ENCODE measurements at regions not wholly inside any gene's neighbourhood (a gene's known extent, or its start where the extent isn't known, plus 50 kb on each side); places are given as distances from the start of the nearest gene placed in this dataset.
"Not testable (repeated sequence)": the region's sequence is repeated elsewhere in the genome, so short reads cannot be mapped to it uniquely, and the experiment has no call there.

GRCh38 chr4:29680644-29681043 is 1039.5 kb upstream of the PCDH7 start:
- FAIRE-seq = no peak
- DNase-seq (ENCODE audit: insufficient read length, low spot score) = no peak

GRCh38 chr4:29704059-29704458 is 1016.1 kb upstream of the PCDH7 start:
- DNase-seq (ENCODE audit: insufficient read length, low spot score) (no peak), FAIRE-seq (no peak)

GRCh38 chr4:29708473-29708872 is 1011.7 kb upstream of the PCDH7 start:
- FAIRE-seq = no peak

DNA sequence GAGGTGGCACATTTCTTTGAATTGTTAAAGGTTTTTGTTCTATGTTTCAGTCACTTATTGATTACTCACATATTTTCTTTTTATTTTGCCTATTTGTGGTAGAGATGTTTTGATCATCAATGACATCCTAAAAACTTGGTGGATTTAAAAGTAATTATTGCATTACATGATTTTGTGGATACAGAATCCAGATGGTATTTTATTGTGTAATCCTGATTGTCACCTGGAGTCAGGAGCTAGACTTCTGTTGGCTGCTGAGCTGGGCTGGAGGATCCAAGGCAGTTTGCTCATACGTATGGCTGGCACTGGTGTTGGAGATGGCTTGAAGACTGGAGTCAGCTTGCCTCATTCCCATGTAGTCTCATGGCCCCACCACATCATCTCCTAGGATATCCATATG is 1009.6 kb upstream of the PCDH7 start:
- DNase-seq (ENCODE audit: insufficient read length, low spot score) (no peak), FAIRE-seq (no peak)

More at GRCh38 chr4:29708473-29708872, 1011.7 kb upstream of the PCDH7 start:
- peak; percentile 47 for DNase-seq (ENCODE audit: insufficient read length, low spot score)

GRCh38 chr4:29711226-29711625 is 1008.9 kb upstream of the PCDH7 start:
- DNase-seq (ENCODE audit: insufficient read length, low spot score) (peak; percentile 3), FAIRE-seq (no peak)

GRCh38 chr4:29717287-29718057 is 1002.7 kb upstream of the PCDH7 start:
- DNase-seq (ENCODE audit: insufficient read length, low spot score) (no peak), FAIRE-seq (no peak)

DNA sequence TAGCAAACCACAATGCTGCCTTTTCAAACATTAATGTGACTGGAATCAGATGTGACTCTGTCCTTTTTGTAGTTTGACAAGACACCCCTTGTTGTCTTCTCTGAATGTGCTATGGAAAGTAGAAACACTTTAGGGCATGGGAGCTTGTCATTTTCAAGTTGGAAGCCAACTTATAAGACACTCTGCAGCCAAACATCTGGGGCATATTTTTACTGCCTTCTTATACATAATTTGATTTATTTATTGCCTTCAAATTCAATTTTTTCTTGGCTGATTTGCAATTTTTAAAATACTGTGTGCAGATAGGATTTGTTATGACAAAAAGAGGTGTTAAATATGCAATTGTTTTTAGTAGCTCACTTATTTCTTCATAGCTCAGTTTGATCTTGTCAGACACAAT is 1002.0 kb upstream of the PCDH7 start:
- DNase-seq (ENCODE audit: insufficient read length, low spot score) = no peak
- FAIRE-seq = no peak

- FAIRE-seq (no peak), DNase-seq (ENCODE audit: insufficient read length, low spot score) (no peak)
Measured at GRCh38 chr4:29722253-29722652, 997.9 kb upstream of the PCDH7 start.

DNA sequence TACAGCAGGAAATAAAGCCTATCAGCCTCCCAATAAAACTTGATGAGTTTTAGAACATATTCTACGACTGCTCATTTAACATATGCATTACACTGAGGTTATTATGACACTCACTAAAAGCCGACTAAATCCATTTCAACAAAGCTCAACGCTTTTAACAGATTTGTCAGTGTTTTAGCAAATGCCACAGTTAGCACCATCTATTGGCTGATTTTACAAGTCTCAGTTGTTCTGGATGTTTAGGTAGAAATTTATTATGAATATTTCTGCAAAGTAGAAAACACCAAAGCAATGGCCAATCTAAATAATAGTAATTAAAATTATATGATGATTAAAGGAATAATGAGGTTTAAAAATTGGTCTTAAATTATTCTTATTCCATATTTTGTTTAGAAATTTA is 993.2 kb upstream of the PCDH7 start:
- no peak for DNase-seq (ENCODE audit: insufficient read length, low spot score)
- FAIRE-seq = no peak

DNA sequence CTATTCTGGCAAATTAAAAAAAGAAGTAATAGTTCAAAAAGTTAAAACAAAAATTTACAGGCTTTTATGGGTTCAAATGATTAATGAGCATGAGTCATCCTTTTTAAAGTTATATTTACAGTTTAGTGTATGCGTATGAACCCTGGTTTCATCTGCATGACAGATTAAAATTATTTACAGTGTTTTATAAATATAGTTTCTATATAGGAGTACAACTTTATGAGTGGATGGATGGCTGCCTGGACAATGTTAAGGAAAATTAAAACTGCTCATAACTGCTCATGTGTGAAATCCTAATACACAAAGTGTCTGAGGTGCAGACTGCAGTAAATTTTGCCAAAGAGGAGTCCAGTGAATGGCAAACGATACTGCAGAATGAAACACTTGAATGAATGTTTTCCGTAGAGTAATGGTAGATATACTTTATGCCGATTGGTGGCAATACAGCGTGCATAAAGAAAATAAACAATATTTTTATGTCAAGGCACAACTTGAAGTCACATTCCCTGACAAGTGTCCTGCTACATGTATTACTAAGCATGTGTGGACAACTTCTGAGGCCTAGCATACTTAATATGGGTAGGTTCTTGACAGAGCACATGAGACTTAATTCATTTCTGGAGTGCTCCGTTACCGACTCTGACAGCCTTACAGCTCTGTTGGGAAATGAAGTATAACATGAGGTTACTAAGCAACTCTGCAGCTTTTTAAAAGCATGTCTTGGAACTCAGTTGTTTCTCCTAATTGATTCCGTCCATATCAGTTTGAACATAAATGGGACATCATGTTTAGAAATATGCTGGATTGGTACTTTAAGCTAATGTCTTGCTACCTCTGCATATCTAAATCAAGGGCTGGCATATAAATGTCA is 985.6 kb upstream of the PCDH7 start:
- DNase-seq (ENCODE audit: insufficient read length, low spot score) (no peak), FAIRE-seq (no peak)

- no peak for FAIRE-seq
Measured at GRCh38 chr4:29756966-29757365, 963.2 kb upstream of the PCDH7 start.

GRCh38 chr4:29762151-29762550 is 958.0 kb upstream of the PCDH7 start:
- no peak for DNase-seq (ENCODE audit: insufficient read length, low spot score)
- FAIRE-seq = no peak

More at GRCh38 chr4:29756966-29757365, 963.2 kb upstream of the PCDH7 start:
- no peak for DNase-seq (ENCODE audit: insufficient read length, low spot score)

DNA sequence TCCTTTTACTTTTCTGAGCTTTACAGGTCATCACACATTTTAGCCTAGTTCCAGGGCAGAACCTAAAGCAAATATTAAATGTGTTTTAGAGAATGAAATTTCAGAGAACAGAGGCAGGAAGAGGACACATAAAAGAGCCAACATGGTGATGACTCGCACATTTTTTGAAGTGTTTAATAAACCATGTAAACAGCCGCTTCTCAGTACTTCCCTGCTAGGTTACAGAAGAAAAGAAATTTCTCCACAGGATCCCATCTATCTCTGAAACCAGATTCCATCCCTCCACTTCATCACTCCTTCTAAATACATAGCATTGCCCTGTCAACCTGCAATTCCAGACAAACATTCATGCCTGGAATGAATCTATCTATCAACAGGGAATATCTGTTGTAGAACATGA is 949.5 kb upstream of the PCDH7 start:
- DNase-seq (ENCODE audit: insufficient read length, low spot score) = no peak
- FAIRE-seq = no peak

GRCh38 chr4:29788123-29788522 is 932.0 kb upstream of the PCDH7 start:
- FAIRE-seq; DNase-seq (ENCODE audit: insufficient read length, low spot score): not testable (repeated sequence)

- FAIRE-seq = no peak
- DNase-seq (ENCODE audit: insufficient read length, low spot score) = no peak
Measured at GRCh38 chr4:29805245-29805644, 914.9 kb upstream of the PCDH7 start.

DNA sequence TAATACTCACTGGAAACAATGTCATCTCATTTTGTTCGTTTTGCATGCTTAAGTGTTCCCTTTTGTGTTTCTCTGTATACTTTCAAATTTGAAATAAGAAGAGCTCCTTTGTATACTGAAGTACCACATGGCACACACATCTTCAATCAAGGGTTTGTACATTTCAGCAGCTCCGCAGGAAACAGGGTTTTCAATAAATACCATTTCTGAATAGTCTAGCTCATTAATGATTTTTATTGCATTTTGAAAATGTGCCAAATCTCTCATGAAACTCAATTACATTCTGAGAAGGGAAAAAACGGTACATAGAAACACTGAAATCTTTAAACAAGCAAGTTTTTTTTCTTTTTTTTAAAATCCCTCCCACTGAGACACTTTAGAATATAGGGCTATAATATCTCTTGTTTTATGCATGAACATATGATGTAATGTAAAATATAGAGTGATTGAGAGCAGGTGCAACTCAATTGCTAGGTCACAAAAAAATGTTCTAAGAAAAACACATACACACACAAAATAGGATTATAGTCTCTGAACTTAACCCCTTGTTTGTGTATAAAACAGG is 914.2 kb upstream of the PCDH7 start:
- FAIRE-seq (no peak), DNase-seq (ENCODE audit: insufficient read length, low spot score) (no peak)

- no peak for DNase-seq (ENCODE audit: insufficient read length, low spot score)
- FAIRE-seq = no peak
Measured at GRCh38 chr4:29817961-29818360, 902.2 kb upstream of the PCDH7 start.

DNA sequence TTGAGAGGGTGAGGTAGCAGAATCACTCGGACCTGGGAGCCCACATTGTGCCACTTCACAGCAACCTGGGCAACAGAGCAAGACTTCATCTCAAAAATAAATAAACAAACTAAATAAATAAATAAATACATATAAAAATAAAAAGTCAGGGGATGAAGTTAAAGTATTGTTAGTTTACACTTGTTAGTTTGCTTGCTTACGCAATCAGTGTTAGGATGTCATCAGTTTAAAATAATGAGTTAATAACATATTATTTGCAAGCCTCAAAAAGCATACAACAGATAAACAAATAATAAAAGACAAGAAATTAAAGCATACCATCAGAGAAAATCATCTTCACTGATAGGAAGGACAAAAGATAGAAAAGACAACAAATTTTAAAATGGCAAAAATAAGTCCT is 891.1 kb upstream of the PCDH7 start:
- DNase-seq (ENCODE audit: insufficient read length, low spot score) = no peak
- FAIRE-seq = no peak

DNA sequence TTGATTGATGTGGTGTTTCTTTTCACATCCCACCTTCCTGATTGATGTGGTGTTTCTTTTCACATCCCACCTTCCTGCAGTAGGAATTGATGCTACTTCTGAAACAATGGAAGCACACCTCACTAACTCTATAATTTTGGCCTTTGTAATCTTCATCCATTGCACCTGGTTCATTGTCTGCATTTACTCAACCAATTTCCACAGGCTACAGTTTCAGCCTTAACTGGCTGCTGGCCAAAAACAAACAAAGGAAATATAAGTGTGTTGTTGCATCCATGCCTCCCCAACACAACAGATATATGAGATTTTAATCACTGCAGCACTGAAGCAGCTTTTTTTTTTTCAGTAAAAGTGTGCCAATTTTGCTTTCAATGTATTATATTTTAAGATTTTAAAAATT is 867.6 kb upstream of the PCDH7 start:
- DNase-seq (ENCODE audit: insufficient read length, low spot score) (no peak), FAIRE-seq (no peak)

DNA sequence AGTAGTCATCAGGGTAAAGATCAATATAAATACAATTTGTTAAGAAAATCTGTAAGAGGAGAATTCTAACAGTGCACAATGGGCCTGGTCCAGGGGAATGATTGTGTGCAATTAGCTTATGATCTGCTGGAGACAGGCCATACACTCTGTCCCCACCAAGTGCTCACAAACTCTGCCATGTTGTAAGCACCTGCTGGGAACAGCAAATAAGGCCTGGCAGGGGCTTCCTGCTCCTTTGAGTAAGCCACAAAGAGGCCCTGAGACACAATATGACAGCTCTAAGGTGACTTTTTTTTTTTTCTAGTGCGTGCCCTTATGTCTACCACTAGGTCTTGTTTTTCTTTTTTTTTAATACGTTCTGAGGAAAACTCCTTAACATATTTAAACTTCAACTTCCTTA is 866.3 kb upstream of the PCDH7 start:
- no peak for DNase-seq (ENCODE audit: insufficient read length, low spot score)
- no peak for FAIRE-seq

DNA sequence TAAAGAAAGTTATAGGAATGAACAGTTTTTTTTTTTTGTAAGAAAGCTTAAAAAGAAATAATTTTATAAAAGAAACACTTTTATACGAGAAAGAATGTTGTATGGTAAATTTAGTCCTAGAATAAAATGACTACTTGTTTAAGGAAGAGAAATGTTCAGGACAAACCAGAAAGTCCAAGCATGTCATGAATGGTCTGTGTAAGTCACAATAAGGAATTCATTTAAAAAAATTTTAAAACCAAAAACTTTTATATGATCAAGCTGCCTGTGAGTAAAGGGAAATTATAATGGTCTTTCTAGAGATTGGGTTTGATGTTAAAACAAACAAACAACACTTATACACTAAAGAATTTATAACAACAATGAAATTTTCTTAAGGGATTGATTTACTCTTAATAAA is 858.9 kb upstream of the PCDH7 start:
- no peak for DNase-seq (ENCODE audit: insufficient read length, low spot score)
- FAIRE-seq = no peak

DNA sequence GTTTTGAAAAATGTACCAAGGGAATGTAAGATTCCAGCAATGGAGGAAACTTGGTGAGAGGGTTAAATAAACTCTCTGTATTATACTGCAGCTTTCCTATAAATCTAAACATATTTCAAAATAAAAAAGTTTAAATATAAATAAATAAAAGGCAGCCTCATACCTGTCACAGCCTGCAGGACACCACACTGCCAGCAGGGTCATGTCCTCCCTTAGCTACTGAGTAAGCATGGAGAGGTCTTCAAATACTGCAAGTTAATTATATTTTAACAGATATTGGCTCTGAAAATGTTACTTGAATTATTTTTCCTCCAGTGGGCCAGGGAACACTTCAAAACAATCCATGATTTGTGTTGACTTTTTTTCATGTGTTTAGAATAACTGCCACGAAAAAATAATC is 852.8 kb upstream of the PCDH7 start:
- FAIRE-seq (no peak), DNase-seq (ENCODE audit: insufficient read length, low spot score) (no peak)
